Epithelial cell of proximal tubule (primary cell): ENCODE measurements at regions not wholly inside any gene's neighbourhood (a gene's known extent, or its start where the extent isn't known, plus 50 kb on each side); places are given as distances from the start of the nearest gene placed in this dataset.

Experiments used
- DNase-seq: peaks from one replicate; pipeline ENCODE4 v3.0.0-alpha.2; 2011; ENCODE audit warnings: low read depth
- H3K4me3 ChIP-seq: 2 replicates; pipeline ENCODE4 v1.5.1; 2011; ENCODE audit warnings: low read depth, mild to moderate bottlenecking, low read length
- CTCF ChIP-seq: conservative IDR thresholded peaks from 2 replicates; pipeline ENCODE4 v1.5.1; 2012; ENCODE audit warnings: low read depth, mild to moderate bottlenecking, low read length

- DNase-seq: no peak
- TF ChIP-seq CTCF: no peak
- H3K4me3 ChIP-seq: no peak overlapping the region
These were observed 1410.3 kb upstream of the LRRTM1 start for GRCh38 chr2:81714817-81715216.

GRCh38 chr2:81706856-81707255 is 1402.3 kb upstream of the LRRTM1 start:
- no peak overlapping the region for H3K4me3 ChIP-seq
- DNase-seq: no peak
- TF ChIP-seq CTCF: peak; percentile 5

GRCh38 chr2:81703831-81704230 is 1399.3 kb upstream of the LRRTM1 start:
- DNase-seq: no peak
- no peak overlapping the region for H3K4me3 ChIP-seq
- TF ChIP-seq CTCF: no peak

- DNase-seq: no peak
- H3K4me3 ChIP-seq: no peak overlapping the region
- no peak for TF ChIP-seq CTCF
These were observed 1388.0 kb upstream of the LRRTM1 start for GRCh38 chr2:81692566-81692965.

- H3K4me3 ChIP-seq: no peak overlapping the region
- TF ChIP-seq CTCF: no peak
- no peak for DNase-seq
These were observed 1371.1 kb upstream of the LRRTM1 start for GRCh38 chr2:81675641-81676040.

GRCh38 chr2:81672923-81673322 is 1368.4 kb upstream of the LRRTM1 start:
- no peak for DNase-seq
- no peak overlapping the region for H3K4me3 ChIP-seq
- TF ChIP-seq CTCF: no peak

- H3K4me3 ChIP-seq: no peak overlapping the region
- no peak for TF ChIP-seq CTCF
- no peak for DNase-seq
These were observed 1368.0 kb upstream of the LRRTM1 start for GRCh38 chr2:81672516-81672915.
